Neural cell (in vitro differentiated cells): ENCODE measurements at regions not wholly inside any gene's neighbourhood (a gene's known extent, or its start where the extent isn't known, plus 50 kb on each side); places are given as distances from the start of the nearest gene placed in this dataset.

Source experiments
- CTCF ChIP-seq: fragments of 450-650 bp; IDR thresholded peaks from 2 replicates; pipeline ENCODE4 v1.5.1; 2014; ENCODE audit warnings: antibody characterized with exemption, mild to moderate bottlenecking, moderate library complexity; ENCODE audit not compliant: poor library complexity, severe bottlenecking
- EP300 ChIP-seq: fragments of 450-650 bp; conservative IDR thresholded peaks from 2 replicates; pipeline ENCODE4 v1.6.1; 2014; ENCODE audit warnings: antibody characterized with exemption, mild to moderate bottlenecking, moderate library complexity; ENCODE audit not compliant: poor library complexity, severe bottlenecking
- EZH2 ChIP-seq: fragments of 200-600, 300-800 bp; shearing (Covaris generic), sonication (generic); IDR thresholded peaks from 2 replicates; pipeline ENCODE4 v1.6.1; 2014; ENCODE audit warnings: antibody characterized with exemption, low read length, borderline replicate concordance, mild to moderate bottlenecking; ENCODE audit not compliant: insufficient read depth, poor library complexity, severe bottlenecking
- MXI1 ChIP-seq: fragments of 450-650 bp; conservative IDR thresholded peaks from 2 replicates; pipeline ENCODE4 v1.6.1; 2014; ENCODE audit warnings: antibody characterized with exemption, mild to moderate bottlenecking; ENCODE audit not compliant: poor library complexity, severe bottlenecking
- POLR2AphosphoS5 ChIP-seq: IDR thresholded peaks from 2 replicates; pipeline ENCODE4 v1.6.1; 2012
- RAD21 ChIP-seq: fragments of 450-650 bp; conservative IDR thresholded peaks from 2 replicates; pipeline ENCODE4 v1.6.1; 2014; ENCODE audit warnings: antibody characterized with exemption, mild to moderate bottlenecking, moderate library complexity
- SMC3 ChIP-seq: fragments of 450-650 bp; conservative IDR thresholded peaks from 2 replicates; pipeline ENCODE4 v1.6.1; 2014; ENCODE audit warnings: antibody characterized with exemption, mild to moderate bottlenecking, moderate library complexity; ENCODE audit not compliant: poor library complexity
- TAF1 ChIP-seq: IDR thresholded peaks from 2 replicates; pipeline ENCODE4 v1.6.1; 2012; ENCODE audit warnings: low read depth
- TF ChIP-seq, protein P1 (sequence below): IDR thresholded peaks from 2 replicates; pipeline ENCODE4 v1.6.1; 2012; ENCODE audit warnings: borderline replicate concordance

GRCh38 chr16:65579050-65579449 lies 457.2 kb upstream of the CDH11 start:
- no peak for TF ChIP-seq EZH2
- no peak for TF ChIP-seq EP300
- TF ChIP-seq CTCF = no peak
- TF ChIP-seq RAD21 = no peak
- no peak for TF ChIP-seq TAF1
- TF ChIP-seq POLR2AphosphoS5 = no peak
- TF ChIP-seq, protein P1, sequence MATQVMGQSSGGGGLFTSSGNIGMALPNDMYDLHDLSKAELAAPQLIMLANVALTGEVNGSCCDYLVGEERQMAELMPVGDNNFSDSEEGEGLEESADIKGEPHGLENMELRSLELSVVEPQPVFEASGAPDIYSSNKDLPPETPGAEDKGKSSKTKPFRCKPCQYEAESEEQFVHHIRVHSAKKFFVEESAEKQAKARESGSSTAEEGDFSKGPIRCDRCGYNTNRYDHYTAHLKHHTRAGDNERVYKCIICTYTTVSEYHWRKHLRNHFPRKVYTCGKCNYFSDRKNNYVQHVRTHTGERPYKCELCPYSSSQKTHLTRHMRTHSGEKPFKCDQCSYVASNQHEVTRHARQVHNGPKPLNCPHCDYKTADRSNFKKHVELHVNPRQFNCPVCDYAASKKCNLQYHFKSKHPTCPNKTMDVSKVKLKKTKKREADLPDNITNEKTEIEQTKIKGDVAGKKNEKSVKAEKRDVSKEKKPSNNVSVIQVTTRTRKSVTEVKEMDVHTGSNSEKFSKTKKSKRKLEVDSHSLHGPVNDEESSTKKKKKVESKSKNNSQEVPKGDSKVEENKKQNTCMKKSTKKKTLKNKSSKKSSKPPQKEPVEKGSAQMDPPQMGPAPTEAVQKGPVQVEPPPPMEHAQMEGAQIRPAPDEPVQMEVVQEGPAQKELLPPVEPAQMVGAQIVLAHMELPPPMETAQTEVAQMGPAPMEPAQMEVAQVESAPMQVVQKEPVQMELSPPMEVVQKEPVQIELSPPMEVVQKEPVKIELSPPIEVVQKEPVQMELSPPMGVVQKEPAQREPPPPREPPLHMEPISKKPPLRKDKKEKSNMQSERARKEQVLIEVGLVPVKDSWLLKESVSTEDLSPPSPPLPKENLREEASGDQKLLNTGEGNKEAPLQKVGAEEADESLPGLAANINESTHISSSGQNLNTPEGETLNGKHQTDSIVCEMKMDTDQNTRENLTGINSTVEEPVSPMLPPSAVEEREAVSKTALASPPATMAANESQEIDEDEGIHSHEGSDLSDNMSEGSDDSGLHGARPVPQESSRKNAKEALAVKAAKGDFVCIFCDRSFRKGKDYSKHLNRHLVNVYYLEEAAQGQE = no peak
- TF ChIP-seq MXI1 = no peak
- no peak for TF ChIP-seq SMC3
